ENCODE measurements at regions not wholly inside any gene's neighbourhood (a gene's known extent, or its start where the extent isn't known, plus 50 kb on each side); places are given as distances from the start of the nearest gene placed in this dataset.

DNA sequence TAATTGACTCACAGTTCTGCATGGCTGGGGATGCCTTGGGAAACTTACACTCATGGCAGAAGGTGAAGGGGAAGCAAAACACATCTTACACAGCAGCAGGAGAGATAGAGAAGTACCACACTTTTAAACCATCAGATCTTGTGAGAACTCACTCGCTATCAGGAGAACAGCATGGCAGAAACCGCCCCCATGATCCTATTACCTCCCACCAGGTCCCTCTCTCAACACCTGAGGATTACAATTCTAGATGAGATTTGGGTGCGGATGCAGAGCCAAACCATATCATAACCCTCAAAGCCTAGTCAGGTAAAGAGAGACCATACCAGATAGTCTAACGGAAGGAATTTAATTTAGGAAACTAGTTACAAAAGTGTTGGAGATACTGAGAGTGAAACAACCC is 182.6 kb upstream of the ACVR2A start:
- TF ChIP-seq EZH2 (IDR thresholded peaks at IDR 0.05; ENCODE audit: low read depth) = no peak
- TF ChIP-seq, protein P1, sequence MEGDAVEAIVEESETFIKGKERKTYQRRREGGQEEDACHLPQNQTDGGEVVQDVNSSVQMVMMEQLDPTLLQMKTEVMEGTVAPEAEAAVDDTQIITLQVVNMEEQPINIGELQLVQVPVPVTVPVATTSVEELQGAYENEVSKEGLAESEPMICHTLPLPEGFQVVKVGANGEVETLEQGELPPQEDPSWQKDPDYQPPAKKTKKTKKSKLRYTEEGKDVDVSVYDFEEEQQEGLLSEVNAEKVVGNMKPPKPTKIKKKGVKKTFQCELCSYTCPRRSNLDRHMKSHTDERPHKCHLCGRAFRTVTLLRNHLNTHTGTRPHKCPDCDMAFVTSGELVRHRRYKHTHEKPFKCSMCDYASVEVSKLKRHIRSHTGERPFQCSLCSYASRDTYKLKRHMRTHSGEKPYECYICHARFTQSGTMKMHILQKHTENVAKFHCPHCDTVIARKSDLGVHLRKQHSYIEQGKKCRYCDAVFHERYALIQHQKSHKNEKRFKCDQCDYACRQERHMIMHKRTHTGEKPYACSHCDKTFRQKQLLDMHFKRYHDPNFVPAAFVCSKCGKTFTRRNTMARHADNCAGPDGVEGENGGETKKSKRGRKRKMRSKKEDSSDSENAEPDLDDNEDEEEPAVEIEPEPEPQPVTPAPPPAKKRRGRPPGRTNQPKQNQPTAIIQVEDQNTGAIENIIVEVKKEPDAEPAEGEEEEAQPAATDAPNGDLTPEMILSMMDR (conservative IDR thresholded peaks at IDR 0.05) = no peak
